ENCODE measurements at regions not wholly inside any gene's neighbourhood (a gene's known extent, or its start where the extent isn't known, plus 50 kb on each side); places are given as distances from the start of the nearest gene placed in this dataset.

- Histone ChIP-seq H3F3A (ENCODE audit: low read length, unreplicated experiment) (no peaks in the 10 kb centered on the region), H3K9me3 (ENCODE audit: low read length) (no peaks in the 10 kb centered on the region), H3K4me3 (ENCODE audit: low read length) (no peak overlapping the region), H3K36me3 (ENCODE audit: low read depth, low read length) (no peaks in the 10 kb centered on the region), H3K27me3 (ENCODE audit: low read length) (no peaks in the 10 kb centered on the region), H3K4me1 (ENCODE audit: insufficient read depth, low read length) (no peaks in the 10 kb centered on the region), H3K27ac (ENCODE audit: low read length) (no peak overlapping the region), H4K20me1 (ENCODE audit: low read length) (no peaks in the 10 kb centered on the region), H3K79me2 (ENCODE audit: low read length) (no peaks in the 10 kb centered on the region), H3K4me2 (ENCODE audit: low read length) (no peak overlapping the region), H3K9ac (ENCODE audit: low read length) (no peak overlapping the region), H2AFZ (ENCODE audit: low read length) (no peak overlapping the region), H3K9me2 (replicated peaks; ENCODE audit: low read length) (no peaks in the 10 kb centered on the region)
- ChIA-PET POLR2A (ENCODE audit: unreplicated experiment) (no interaction called here), CTCF (no interaction called here)
- intact Hi-C loops (cut with micrococcal nuclease), result loop anchor here (5.0 kb wide), 1 partner anchor 41 kb away; no protein-coding TSS in a partner anchor
- ATAC-seq, result peak; percentile 82
- BruUV-seq (replicated peaks), result no TSS peak
- peak; percentile 46 for DNase-seq
- TF ChIP-seq EZH2 (IDR thresholded peaks at IDR 0.05; ENCODE audit: low read length, unreplicated experiment) (no peak), EZH2phosphoT487 (IDR thresholded peaks at IDR 0.05; ENCODE audit: borderline replicate concordance, low read length) (no peak)
These were observed 128.7 kb upstream of the CCDC68 start for GRCh38 chr18:55088000-55088401.

DNA sequence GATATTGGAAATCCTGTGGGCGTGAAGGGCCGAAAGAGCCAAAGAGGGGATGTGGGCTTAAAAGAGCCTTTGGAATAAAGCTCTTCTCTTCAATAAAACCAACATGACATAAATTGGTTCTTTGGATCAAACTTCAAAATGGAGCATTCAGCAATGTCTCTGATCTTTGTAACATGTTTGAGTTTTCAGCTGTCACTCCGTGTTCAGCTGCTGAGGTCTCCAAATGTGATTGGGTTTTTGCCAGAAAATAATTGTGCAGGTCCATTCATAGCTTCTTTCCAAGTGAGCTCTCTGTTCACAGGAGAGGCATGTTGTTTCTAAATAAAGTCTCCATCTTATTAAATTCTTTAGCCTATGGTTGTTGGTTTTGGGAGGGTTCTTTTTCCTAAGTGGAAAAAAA, 127.6 kb upstream of the CCDC68 start:
- H3K27me3 ChIP-seq (ENCODE audit: low read length), result no peaks in the 10 kb centered on the region
- no peak overlapping the region for H3K27ac ChIP-seq (ENCODE audit: low read length)
- no peaks in the 10 kb centered on the region for H3K36me3 ChIP-seq (ENCODE audit: low read depth, low read length)
- H4K20me1 ChIP-seq (ENCODE audit: low read length), result no peaks in the 10 kb centered on the region
- H2AFZ ChIP-seq (ENCODE audit: low read length), result no peak overlapping the region
- no peaks in the 10 kb centered on the region for H3F3A ChIP-seq (ENCODE audit: low read length, unreplicated experiment)
- ATAC-seq (no peak), DNase-seq (no peak)
- TF ChIP-seq CTCF (conservative IDR thresholded peaks at IDR 0.05; ENCODE audit: low read depth, low read length) (no peak), EZH2phosphoT487 (IDR thresholded peaks at IDR 0.05; ENCODE audit: borderline replicate concordance, low read length) (no peak), EZH2 (IDR thresholded peaks at IDR 0.05; ENCODE audit: low read length, unreplicated experiment) (no peak)
- H3K9me3 ChIP-seq (ENCODE audit: low read length), result no peaks in the 10 kb centered on the region
- H3K4me2 ChIP-seq (ENCODE audit: low read length), result no peak overlapping the region
- no TSS peak for BruUV-seq (replicated peaks)
- H3K4me1 ChIP-seq (ENCODE audit: insufficient read depth, low read length), result no peaks in the 10 kb centered on the region
- no peaks in the 10 kb centered on the region for H3K9me2 ChIP-seq (replicated peaks; ENCODE audit: low read length)
- ChIA-PET CTCF (no interaction called here), POLR2A (ENCODE audit: unreplicated experiment) (interaction anchor here (0.7 kb wide), 1 partner anchor 784 kb away, joined by 5 read pairs; no protein-coding TSS in a partner anchor)
- intact Hi-C loops (cut with micrococcal nuclease), result loop anchor here (5.0 kb wide), 1 partner anchor 40 kb away; no protein-coding TSS in a partner anchor
- H3K79me2 ChIP-seq (ENCODE audit: low read length), result no peaks in the 10 kb centered on the region
- no peak overlapping the region for H3K9ac ChIP-seq (ENCODE audit: low read length)
- no peak overlapping the region for H3K4me3 ChIP-seq (ENCODE audit: low read length)

GRCh38 chr18:55085557-55086285, 126.5 kb upstream of the CCDC68 start:
- ATAC-seq, result no peak
- intact Hi-C loops (cut with micrococcal nuclease), result loop anchor here (5.0 kb wide), 1 partner anchor 38 kb away; no protein-coding TSS in a partner anchor
- Histone ChIP-seq H3K9me3 (ENCODE audit: low read length) (no peaks in the 10 kb centered on the region), H2AFZ (ENCODE audit: low read length) (no peak overlapping the region), H3K9me2 (replicated peaks; ENCODE audit: low read length) (no peaks in the 10 kb centered on the region), H3K27ac (ENCODE audit: low read length) (no peak overlapping the region), H3F3A (ENCODE audit: low read length, unreplicated experiment) (no peaks in the 10 kb centered on the region), H3K4me1 (ENCODE audit: insufficient read depth, low read length) (no peaks in the 10 kb centered on the region), H3K79me2 (ENCODE audit: low read length) (no peaks in the 10 kb centered on the region), H3K4me2 (ENCODE audit: low read length) (no peak overlapping the region), H3K36me3 (ENCODE audit: low read depth, low read length) (no peaks in the 10 kb centered on the region), H3K9ac (ENCODE audit: low read length) (no peak overlapping the region), H3K27me3 (ENCODE audit: low read length) (no peaks in the 10 kb centered on the region), H3K4me3 (ENCODE audit: low read length) (no peak overlapping the region), H4K20me1 (ENCODE audit: low read length) (no peaks in the 10 kb centered on the region)
- no TSS peak for BruUV-seq (replicated peaks)
- TF ChIP-seq EZH2phosphoT487 (IDR thresholded peaks at IDR 0.05; ENCODE audit: borderline replicate concordance, low read length) (no peak), CTCF (conservative IDR thresholded peaks at IDR 0.05; ENCODE audit: low read depth, low read length) (no peak), EZH2 (IDR thresholded peaks at IDR 0.05; ENCODE audit: low read length, unreplicated experiment) (no peak)
- ChIA-PET CTCF (no interaction called here), POLR2A (ENCODE audit: unreplicated experiment) (no interaction called here)
- DNase-seq, result no peak
